Parathyroid adenoma (tissue), 2 donors: ENCODE measurements at regions not wholly inside any gene's neighbourhood (a gene's known extent, or its start where the extent isn't known, plus 50 kb on each side); places are given as distances from the start of the nearest gene placed in this dataset.

Experiments used
- H2AFZ ChIP-seq: fragments of 300-600 bp; sonication (generic); one replicate; pipeline ENCODE4 v1.7.0; 2017; ENCODE audit warnings: antibody characterized with exemption, mild to moderate bottlenecking
- H3K27ac ChIP-seq: fragments of 300-600 bp; sonication (generic); one replicate; pipeline ENCODE4 v1.7.0; 2017
- H3K27me3 ChIP-seq: fragments of 300-600 bp; sonication (generic); one replicate; pipeline ENCODE4 v1.7.0; 2017; ENCODE audit warnings: low read length; ENCODE audit not compliant: control insufficient read depth, insufficient read depth
- H3K36me3 ChIP-seq: fragments of 300-600 bp; sonication (generic); one replicate; pipeline ENCODE4 v1.7.0; 2017; ENCODE audit warnings: low read length; ENCODE audit not compliant: control insufficient read depth, insufficient read depth
- H3K4me1 ChIP-seq: fragments of 300-600 bp; sonication (generic); one replicate; pipeline ENCODE4 v1.7.0; 2017; ENCODE audit warnings: control low read depth
- H3K4me2 ChIP-seq: fragments of 300-600 bp; sonication (generic); one replicate; pipeline ENCODE4 v1.7.0; 2017; ENCODE audit warnings: low read length
- H3K4me3 ChIP-seq: fragments of 300-600 bp; sonication (generic); one replicate; pipeline ENCODE4 v1.7.0; 2017; ENCODE audit warnings: low read depth, low read length
- H3K79me2 ChIP-seq: fragments of 300-600 bp; sonication (generic); one replicate; pipeline ENCODE4 v1.7.0; 2017; ENCODE audit warnings: control low read depth
- H3K9ac ChIP-seq: fragments of 300-600 bp; sonication (generic); one replicate; pipeline ENCODE4 v1.7.0; 2017; ENCODE audit warnings: mild to moderate bottlenecking
- H3K9me3 ChIP-seq: fragments of 300-600 bp; sonication (generic); one replicate; pipeline ENCODE4 v1.7.0; 2017; ENCODE audit warnings: low read length; ENCODE audit not compliant: control insufficient read depth
- TF ChIP-seq, protein P1 (sequence below): fragments of 300-600 bp; sonication (generic); IDR thresholded peaks from one replicate; pipeline ENCODE4 v1.7.0; 2017; ENCODE audit warnings: antibody characterized with exemption, mild to moderate bottlenecking
- donor health status: primary hyperparathyroidism.

DNA sequence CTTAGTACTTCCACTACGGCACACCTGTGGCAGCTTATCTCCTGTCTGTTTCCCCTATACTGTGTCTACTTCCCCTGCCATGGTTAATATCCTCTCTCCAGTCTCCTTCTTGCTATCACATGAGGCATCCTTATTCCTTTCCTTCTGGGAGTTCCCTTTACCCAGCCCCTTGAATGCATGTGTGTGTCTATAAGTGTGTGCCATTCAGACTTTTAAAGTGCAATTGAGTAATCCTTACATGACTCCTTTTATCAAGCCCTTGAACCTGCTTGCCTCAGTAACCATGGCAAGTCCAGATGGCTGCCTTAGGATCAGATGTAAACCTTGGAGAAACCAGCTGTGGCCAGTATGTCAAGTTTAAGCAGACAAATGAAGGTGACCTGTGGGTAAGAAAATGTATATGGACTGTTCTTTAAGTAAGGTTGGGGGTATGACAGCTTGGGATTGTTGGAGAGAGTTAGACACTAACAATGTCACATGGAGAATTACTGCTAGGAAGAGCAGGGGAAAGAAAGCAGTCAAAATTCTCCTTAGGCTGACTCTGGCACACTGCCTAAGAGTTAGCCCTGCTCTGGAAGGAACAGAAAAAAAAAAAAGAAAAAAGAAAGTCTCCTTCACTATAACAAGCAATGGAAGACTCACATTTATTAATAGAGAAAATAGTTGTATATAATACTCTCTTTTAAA, 142.1 kb downstream of the HINT1 start:
- Histone ChIP-seq H3K27ac (no peak overlapping the region), H3K79me2 (no peaks in the 10 kb centered on the region), H3K4me2 (no peak overlapping the region), H3K4me1 (no peaks in the 10 kb centered on the region), H3K36me3 (no peaks in the 10 kb centered on the region), H3K9ac (no peak overlapping the region), H3K27me3 (no peaks in the 10 kb centered on the region), H2AFZ (no peak overlapping the region), H3K9me3 (no peaks in the 10 kb centered on the region), H3K4me3 (no peak overlapping the region)
- TF ChIP-seq, protein P1, sequence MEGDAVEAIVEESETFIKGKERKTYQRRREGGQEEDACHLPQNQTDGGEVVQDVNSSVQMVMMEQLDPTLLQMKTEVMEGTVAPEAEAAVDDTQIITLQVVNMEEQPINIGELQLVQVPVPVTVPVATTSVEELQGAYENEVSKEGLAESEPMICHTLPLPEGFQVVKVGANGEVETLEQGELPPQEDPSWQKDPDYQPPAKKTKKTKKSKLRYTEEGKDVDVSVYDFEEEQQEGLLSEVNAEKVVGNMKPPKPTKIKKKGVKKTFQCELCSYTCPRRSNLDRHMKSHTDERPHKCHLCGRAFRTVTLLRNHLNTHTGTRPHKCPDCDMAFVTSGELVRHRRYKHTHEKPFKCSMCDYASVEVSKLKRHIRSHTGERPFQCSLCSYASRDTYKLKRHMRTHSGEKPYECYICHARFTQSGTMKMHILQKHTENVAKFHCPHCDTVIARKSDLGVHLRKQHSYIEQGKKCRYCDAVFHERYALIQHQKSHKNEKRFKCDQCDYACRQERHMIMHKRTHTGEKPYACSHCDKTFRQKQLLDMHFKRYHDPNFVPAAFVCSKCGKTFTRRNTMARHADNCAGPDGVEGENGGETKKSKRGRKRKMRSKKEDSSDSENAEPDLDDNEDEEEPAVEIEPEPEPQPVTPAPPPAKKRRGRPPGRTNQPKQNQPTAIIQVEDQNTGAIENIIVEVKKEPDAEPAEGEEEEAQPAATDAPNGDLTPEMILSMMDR, result no peak

- H3K27ac ChIP-seq, result no peak overlapping the region
- no peaks in the 10 kb centered on the region for H3K27me3 ChIP-seq
- H3K36me3 ChIP-seq, result no peaks in the 10 kb centered on the region
- no peak overlapping the region for H3K9ac ChIP-seq
- no peak overlapping the region for H3K4me2 ChIP-seq
- H2AFZ ChIP-seq, result no peak overlapping the region
- no peaks in the 10 kb centered on the region for H3K4me1 ChIP-seq
- no peaks in the 10 kb centered on the region for H3K79me2 ChIP-seq
- TF ChIP-seq, protein P1, result no peak
- H3K9me3 ChIP-seq, result no peaks in the 10 kb centered on the region
- no peak overlapping the region for H3K4me3 ChIP-seq
Observed at GRCh38 chr5:131021646-131022045, 143.4 kb downstream of the HINT1 start.

- Histone ChIP-seq H2AFZ (no peak overlapping the region), H3K27me3 (no peaks in the 10 kb centered on the region), H3K9me3 (no peaks in the 10 kb centered on the region), H3K27ac (no peak overlapping the region), H3K9ac (no peak overlapping the region), H3K36me3 (no peaks in the 10 kb centered on the region), H3K79me2 (no peaks in the 10 kb centered on the region), H3K4me1 (no peaks in the 10 kb centered on the region), H3K4me3 (no peak overlapping the region), H3K4me2 (no peak overlapping the region)
- TF ChIP-seq, protein P1, result no peak
Observed at GRCh38 chr5:131019601-131020315, 145.3 kb downstream of the HINT1 start.

DNA sequence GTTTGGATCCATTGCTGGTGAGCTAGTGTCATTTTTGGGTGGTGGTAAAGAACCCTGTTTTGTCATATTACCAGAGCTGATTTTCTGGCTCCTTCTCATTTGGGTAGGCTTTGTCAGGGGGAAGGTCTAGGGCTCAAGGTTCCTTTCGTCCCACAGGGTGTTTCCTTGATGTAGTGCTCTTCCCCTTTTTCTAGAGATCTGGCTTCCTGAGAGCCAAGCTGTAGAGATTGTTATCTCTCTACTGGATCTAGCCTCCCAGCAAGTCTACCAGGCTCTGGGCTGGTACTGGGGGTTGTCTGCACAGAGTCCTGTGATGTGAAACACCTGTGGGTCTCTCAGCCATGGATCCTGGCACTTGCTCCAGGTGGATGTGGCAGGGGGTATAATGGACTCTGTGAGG, 145.9 kb downstream of the HINT1 start:
- H3K4me3 ChIP-seq, result no peak overlapping the region
- TF ChIP-seq, protein P1, result no peak
- H3K27me3 ChIP-seq, result no peaks in the 10 kb centered on the region
- H3K79me2 ChIP-seq, result no peaks in the 10 kb centered on the region
- H3K4me2 ChIP-seq, result no peak overlapping the region
- H3K9ac ChIP-seq, result no peak overlapping the region
- no peaks in the 10 kb centered on the region for H3K36me3 ChIP-seq
- H3K27ac ChIP-seq, result no peak overlapping the region
- no peaks in the 10 kb centered on the region for H3K4me1 ChIP-seq
- no peaks in the 10 kb centered on the region for H3K9me3 ChIP-seq
- no peak overlapping the region for H2AFZ ChIP-seq

DNA sequence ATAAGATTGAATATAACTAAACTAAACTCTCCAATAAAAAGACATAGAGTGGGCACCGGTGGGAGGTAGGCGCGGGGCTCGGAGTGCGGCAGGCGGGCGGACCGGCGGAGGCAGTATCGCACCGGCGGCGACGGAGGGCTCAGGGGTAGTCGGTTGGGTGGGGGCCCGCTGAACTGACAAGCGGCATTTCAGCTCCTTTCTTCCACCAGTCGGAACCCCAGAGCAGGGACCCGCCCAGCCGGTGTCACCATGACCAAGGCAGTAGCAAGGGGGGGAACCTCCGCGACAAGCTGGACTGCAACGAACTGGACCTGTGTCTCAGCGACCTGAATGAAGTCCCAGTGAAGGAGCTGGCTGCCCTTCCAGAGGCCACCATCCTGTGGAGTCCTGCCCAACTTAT, 156.7 kb downstream of the HINT1 start:
- Histone ChIP-seq H3K9me3 (no peaks in the 10 kb centered on the region), H3K27ac (no peak overlapping the region), H3K79me2 (no peaks in the 10 kb centered on the region), H3K4me3 (no peak overlapping the region), H3K36me3 (no peaks in the 10 kb centered on the region), H3K4me2 (no peak overlapping the region), H3K9ac (no peak overlapping the region), H3K27me3 (no peaks in the 10 kb centered on the region), H3K4me1 (no peaks in the 10 kb centered on the region), H2AFZ (no peak overlapping the region)
- TF ChIP-seq, protein P1, result no peak
